ENCODE measurements at regions not wholly inside any gene's neighbourhood (a gene's known extent, or its start where the extent isn't known, plus 50 kb on each side); places are given as distances from the start of the nearest gene placed in this dataset.
A peak's percentile ranks its signal among the peaks of the same experiment; 100 is the strongest.

DNA sequence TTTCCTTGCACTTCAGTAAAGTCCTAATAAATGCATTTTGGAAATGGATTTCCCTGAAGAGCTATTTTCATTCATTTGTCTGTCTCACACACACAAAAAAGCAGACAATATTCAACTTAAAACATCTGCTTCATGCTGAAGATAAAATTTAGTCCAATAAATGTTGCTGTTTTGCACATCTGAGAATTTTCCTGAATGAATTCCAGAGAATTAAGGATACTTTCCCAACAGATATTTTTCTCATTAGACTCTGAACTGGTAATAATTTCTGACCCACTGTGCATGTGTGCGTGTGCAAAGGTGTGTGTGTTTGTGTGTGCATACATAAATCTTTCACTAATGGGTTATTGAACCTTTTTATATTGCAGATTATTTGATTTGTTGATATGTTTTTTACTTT, 390.2 kb upstream of the TMEFF2 start:
- Histone ChIP-seq H4K5ac (ENCODE audit: insufficient read length, low read depth, low read length) (no peak overlapping the region), H2BK5ac (ENCODE audit: low read depth, low read length) (no peak overlapping the region), H3K79me1 (ENCODE audit: low read depth, low read length) (no peaks in the 10 kb centered on the region), H4K20me1 (replicated peaks in 1 of 2; ENCODE audit: control insufficient read depth in 1 of 2, insufficient read depth in 2 of 2, low read length in 2 of 2) (no peaks in the 10 kb centered on the region), H2AFZ (ENCODE audit: low read length) (no peak overlapping the region), H3K23me2 (ENCODE audit: low read depth, low read length) (no peaks in the 10 kb centered on the region), H3K79me2 (ENCODE audit: control insufficient read depth in 1 of 2, insufficient read depth in 2 of 2, low read length in 2 of 2) (no peaks in the 10 kb centered on the region), H2BK12ac (ENCODE audit: low read depth, low read length) (no peak overlapping the region), H3K9ac (replicated peaks in 1 of 4; ENCODE audit: extremely low read depth in 1 of 4, low read depth in 3 of 4, low read length in 3 of 4) (peak overlapping the region in 1 of 4 experiments; percentile 34; a peak in 1 of 7 replicates), H3K9me3 (ENCODE audit: insufficient read depth in 2 of 2, low read depth in 1 of 2, low read length in 1 of 2) (no peaks in the 10 kb centered on the region), H3K56ac (replicated peaks; ENCODE audit: insufficient read length, low read depth, low read length) (no peak overlapping the region), H3K27ac (ENCODE audit: low read depth, low read length) (no peak overlapping the region), H2AK5ac (ENCODE audit: low read depth, low read length) (no peak overlapping the region), H3K23ac (ENCODE audit: insufficient read length) (no peak overlapping the region), H3K27me3 (replicated peaks in 1 of 4; ENCODE audit: control insufficient read depth in 3 of 4, extremely low read depth in 1 of 4, insufficient read depth in 3 of 4, low read length in 3 of 4) (no peaks in the 10 kb centered on the region), H3K36me3 (ENCODE audit: control insufficient read depth in 2 of 4, insufficient read depth in 4 of 4, low read length in 3 of 4) (no peaks in the 10 kb centered on the region), H3K4me1 (replicated peaks in 1 of 4; ENCODE audit: control insufficient read depth in 3 of 4, insufficient read depth in 4 of 4, low read length in 3 of 4) (no peaks in the 10 kb centered on the region), H4K91ac (replicated peaks; ENCODE audit: insufficient read length, low read length) (no peak overlapping the region), H3K4me3 (ENCODE audit: extremely low read depth in 1 of 4, insufficient read depth in 2 of 4, low read depth in 3 of 4, low read length in 4 of 4) (no peak overlapping the region), H2BK120ac (replicated peaks; ENCODE audit: low read depth, low read length) (no peak overlapping the region), H3K18ac (ENCODE audit: extremely low read depth, low read length) (no peak overlapping the region), H3K14ac (ENCODE audit: insufficient read length) (no peak overlapping the region), H3K4me2 (ENCODE audit: insufficient read depth in 1 of 2, low read depth in 2 of 2, low read length in 2 of 2) (no peak overlapping the region), H4K8ac (ENCODE audit: extremely low read depth, insufficient read depth, low read length) (no peak overlapping the region), H2BK15ac (ENCODE audit: low read length) (no peak overlapping the region), H3K4ac (replicated peaks; ENCODE audit: insufficient read length, low read depth, low read length) (no peak overlapping the region), H2BK20ac (ENCODE audit: low read length) (no peak overlapping the region)
- CTCF ChIA-PET (ENCODE audit: partially characterized antibody): no interaction called here
- POLR2A ChIA-PET (ENCODE audit: partially characterized antibody): no interaction called here
- TF ChIP-seq GTF2F1 (IDR thresholded peaks at IDR 0.05; ENCODE audit: borderline replicate concordance, low read depth, low read length) (no peak), KDM5A (IDR thresholded peaks at IDR 0.05; ENCODE audit: low read length) (no peak), RXRA (IDR thresholded peaks at IDR 0.05; ENCODE audit: insufficient read depth, low read depth, low read length) (no peak), SIN3A (conservative IDR thresholded peaks at IDR 0.05 in 1 of 2, IDR thresholded peaks at IDR 0.05 in 1 of 2; ENCODE audit: low read depth in 1 of 2, low read length in 2 of 2) (no peak), KDM4A (IDR thresholded peaks at IDR 0.05; ENCODE audit: low read depth, low read length, severe bottlenecking) (no peak), MAFK (IDR thresholded peaks at IDR 0.05; ENCODE audit: low read depth, low read length) (no peak), JUND (IDR thresholded peaks at IDR 0.05; ENCODE audit: low read length) (no peak), JUN (IDR thresholded peaks at IDR 0.05; ENCODE audit: low read depth, low read length) (no peak), SP4 (IDR thresholded peaks at IDR 0.05; ENCODE audit: low read length) (no peak), EGR1 (IDR thresholded peaks at IDR 0.05; ENCODE audit: borderline replicate concordance, low read depth, low read length) (no peak), RNF2 (IDR thresholded peaks at IDR 0.05; ENCODE audit: borderline replicate concordance, low read depth, low read length, missing control alignments, poor library complexity, severe bottlenecking) (no peak)
- WGBS, 2 experiments (ENCODE audit: extremely low coverage in 1 of 2, insufficient coverage in 1 of 2, insufficient read length in 1 of 2, insufficient replicate concordance in 2 of 2, low coverage in 1 of 2, low lambda C conversion rate in 2 of 2, missing lambda C conversion rate in 1 of 2): 86% methylated on average over 1 of the region's 1 CpG; no CpG with 5 or more reads in 1 of the 2 experiments
- FAIRE-seq (no peak), DNase-seq (ENCODE audit: low read depth in 1 of 2, low spot score in 2 of 2) (no peak)
